ENCODE measurements at regions not wholly inside any gene's neighbourhood (a gene's known extent, or its start where the extent isn't known, plus 50 kb on each side); places are given as distances from the start of the nearest gene placed in this dataset.

GRCh38 chr10:58094985-58095718, 172.5 kb downstream of the IPMK start:
- no peaks in the 10 kb centered on the region for H3K27me3 ChIP-seq (ENCODE audit: insufficient read depth, low read length)
- no peak overlapping the region for H3K27ac ChIP-seq (ENCODE audit: low read depth, low read length)
- H3K4me3 ChIP-seq (ENCODE audit: low read length): no peak overlapping the region
- no peaks in the 10 kb centered on the region for H3K9me3 ChIP-seq (ENCODE audit: insufficient read depth, low read depth, low read length)
- no peaks in the 10 kb centered on the region for H3K36me3 ChIP-seq (ENCODE audit: insufficient read depth, low read length)
- 73% methylated on average over 8 of the region's 8 CpGs for WGBS
- H3K4me1 ChIP-seq (ENCODE audit: insufficient read depth, low read length): peaks cover under 1% of the 10 kb centered on the region; the same call in 1 of the 2 replicates
- no peak overlapping the region for H3K9ac ChIP-seq (ENCODE audit: low read depth, low read length)

- Histone ChIP-seq H3K27ac (ENCODE audit: low read depth, low read length) (no peak overlapping the region), H3K4me1 (ENCODE audit: insufficient read depth, low read length) (peaks cover 6% of the 10 kb centered on the region; the same call in 1 of the 2 replicates), H3K9me3 (ENCODE audit: insufficient read depth, low read depth, low read length) (no peaks in the 10 kb centered on the region), H3K4me3 (ENCODE audit: low read length) (no peak overlapping the region), H3K9ac (ENCODE audit: low read depth, low read length) (no peak overlapping the region), H3K27me3 (ENCODE audit: insufficient read depth, low read length) (no peaks in the 10 kb centered on the region), H3K36me3 (ENCODE audit: insufficient read depth, low read length) (no peaks in the 10 kb centered on the region)
- 99% methylated on average over 2 of the region's 3 CpGs for WGBS
Observed at GRCh38 chr10:58091886-58092285, 175.8 kb downstream of the IPMK start.

- Histone ChIP-seq H3K9me3 (ENCODE audit: insufficient read depth, low read depth, low read length) (no peaks in the 10 kb centered on the region), H3K27ac (ENCODE audit: low read depth, low read length) (no peak overlapping the region), H3K4me1 (ENCODE audit: insufficient read depth, low read length) (peaks cover 6% of the 10 kb centered on the region; the same call in 1 of the 2 replicates), H3K36me3 (ENCODE audit: insufficient read depth, low read length) (no peaks in the 10 kb centered on the region), H3K4me3 (ENCODE audit: low read length) (no peak overlapping the region), H3K9ac (ENCODE audit: low read depth, low read length) (no peak overlapping the region), H3K27me3 (ENCODE audit: insufficient read depth, low read length) (no peaks in the 10 kb centered on the region)
- 66% methylated on average over 2 of the region's 2 CpGs for WGBS
Observed at GRCh38 chr10:58089739-58090138, 178.0 kb downstream of the IPMK start.

- Histone ChIP-seq H3K4me1 (ENCODE audit: insufficient read depth, low read length) (peaks cover 6% of the 10 kb centered on the region; the same call in 1 of the 2 replicates), H3K27ac (ENCODE audit: low read depth, low read length) (no peak overlapping the region), H3K9me3 (ENCODE audit: insufficient read depth, low read depth, low read length) (no peaks in the 10 kb centered on the region), H3K27me3 (ENCODE audit: insufficient read depth, low read length) (no peaks in the 10 kb centered on the region), H3K36me3 (ENCODE audit: insufficient read depth, low read length) (no peaks in the 10 kb centered on the region), H3K9ac (ENCODE audit: low read depth, low read length) (no peak overlapping the region), H3K4me3 (ENCODE audit: low read length) (no peak overlapping the region)
Observed at GRCh38 chr10:58087896-58088295, 179.8 kb downstream of the IPMK start.

- Histone ChIP-seq H3K4me3 (ENCODE audit: low read length) (no peak overlapping the region), H3K36me3 (ENCODE audit: insufficient read depth, low read length) (no peaks in the 10 kb centered on the region), H3K9me3 (ENCODE audit: insufficient read depth, low read depth, low read length) (no peaks in the 10 kb centered on the region), H3K27ac (ENCODE audit: low read depth, low read length) (no peak overlapping the region), H3K4me1 (ENCODE audit: insufficient read depth, low read length) (peaks cover 6% of the 10 kb centered on the region; the same call in 1 of the 2 replicates), H3K27me3 (ENCODE audit: insufficient read depth, low read length) (no peaks in the 10 kb centered on the region), H3K9ac (ENCODE audit: low read depth, low read length) (no peak overlapping the region)
- 95% methylated on average over 1 of the region's 2 CpGs for WGBS
Observed at GRCh38 chr10:58086763-58087150, 180.9 kb downstream of the IPMK start.

GRCh38 chr10:58086144-58086762, 181.4 kb downstream of the IPMK start:
- no peak overlapping the region for H3K9ac ChIP-seq (ENCODE audit: low read depth, low read length)
- no peak overlapping the region for H3K4me3 ChIP-seq (ENCODE audit: low read length)
- H3K27ac ChIP-seq (ENCODE audit: low read depth, low read length): no peak overlapping the region
- 96% methylated on average over 2 of the region's 2 CpGs for WGBS
- no peaks in the 10 kb centered on the region for H3K9me3 ChIP-seq (ENCODE audit: insufficient read depth, low read depth, low read length)
- H3K36me3 ChIP-seq (ENCODE audit: insufficient read depth, low read length): no peaks in the 10 kb centered on the region
- peaks cover 6% of the 10 kb centered on the region; the same call in 1 of the 2 replicates for H3K4me1 ChIP-seq (ENCODE audit: insufficient read depth, low read length)
- H3K27me3 ChIP-seq (ENCODE audit: insufficient read depth, low read length): no peaks in the 10 kb centered on the region

GRCh38 chr10:58082248-58082647, 185.4 kb downstream of the IPMK start:
- Histone ChIP-seq H3K9ac (ENCODE audit: low read depth, low read length) (no peak overlapping the region), H3K4me1 (ENCODE audit: insufficient read depth, low read length) (no peaks in the 10 kb centered on the region), H3K27ac (ENCODE audit: low read depth, low read length) (no peak overlapping the region), H3K9me3 (ENCODE audit: insufficient read depth, low read depth, low read length) (no peaks in the 10 kb centered on the region), H3K27me3 (ENCODE audit: insufficient read depth, low read length) (no peaks in the 10 kb centered on the region), H3K36me3 (ENCODE audit: insufficient read depth, low read length) (no peaks in the 10 kb centered on the region), H3K4me3 (ENCODE audit: low read length) (no peak overlapping the region)
- 90% methylated on average over 2 of the region's 3 CpGs for WGBS

GRCh38 chr10:58081353-58081752, 186.3 kb downstream of the IPMK start:
- Histone ChIP-seq H3K9me3 (ENCODE audit: insufficient read depth, low read depth, low read length) (no peaks in the 10 kb centered on the region), H3K4me1 (ENCODE audit: insufficient read depth, low read length) (no peaks in the 10 kb centered on the region), H3K4me3 (ENCODE audit: low read length) (no peak overlapping the region), H3K36me3 (ENCODE audit: insufficient read depth, low read length) (no peaks in the 10 kb centered on the region), H3K9ac (ENCODE audit: low read depth, low read length) (no peak overlapping the region), H3K27me3 (ENCODE audit: insufficient read depth, low read length) (no peaks in the 10 kb centered on the region), H3K27ac (ENCODE audit: low read depth, low read length) (no peak overlapping the region)
- WGBS: 46% methylated on average over 2 of the region's 2 CpGs

- 96% methylated on average over 2 of the region's 2 CpGs for WGBS
- no peaks in the 10 kb centered on the region for H3K27me3 ChIP-seq (ENCODE audit: insufficient read depth, low read length)
- H3K9ac ChIP-seq (ENCODE audit: low read depth, low read length): no peak overlapping the region
- no peaks in the 10 kb centered on the region for H3K4me1 ChIP-seq (ENCODE audit: insufficient read depth, low read length)
- no peaks in the 10 kb centered on the region for H3K9me3 ChIP-seq (ENCODE audit: insufficient read depth, low read depth, low read length)
- no peak overlapping the region for H3K4me3 ChIP-seq (ENCODE audit: low read length)
- no peaks in the 10 kb centered on the region for H3K36me3 ChIP-seq (ENCODE audit: insufficient read depth, low read length)
- H3K27ac ChIP-seq (ENCODE audit: low read depth, low read length): no peak overlapping the region
Observed at GRCh38 chr10:58079461-58079860, 188.2 kb downstream of the IPMK start.

- no peaks in the 10 kb centered on the region for H3K27me3 ChIP-seq (ENCODE audit: insufficient read depth, low read length)
- H3K36me3 ChIP-seq (ENCODE audit: insufficient read depth, low read length): no peaks in the 10 kb centered on the region
- WGBS: 95% methylated on average over 3 of the region's 3 CpGs
- H3K4me1 ChIP-seq (ENCODE audit: insufficient read depth, low read length): peaks cover 6% of the 10 kb centered on the region
- no peak overlapping the region for H3K27ac ChIP-seq (ENCODE audit: low read depth, low read length)
- H3K9me3 ChIP-seq (ENCODE audit: insufficient read depth, low read depth, low read length): no peaks in the 10 kb centered on the region
- H3K4me3 ChIP-seq (ENCODE audit: low read length): no peak overlapping the region
- no peak overlapping the region for H3K9ac ChIP-seq (ENCODE audit: low read depth, low read length)
Observed at GRCh38 chr10:58072634-58073033, 195.1 kb downstream of the IPMK start.

GRCh38 chr10:58070956-58071355, 196.7 kb downstream of the IPMK start:
- H3K9ac ChIP-seq (ENCODE audit: low read depth, low read length): no peak overlapping the region
- no peaks in the 10 kb centered on the region for H3K27me3 ChIP-seq (ENCODE audit: insufficient read depth, low read length)
- H3K36me3 ChIP-seq (ENCODE audit: insufficient read depth, low read length): no peaks in the 10 kb centered on the region
- no peak overlapping the region for H3K27ac ChIP-seq (ENCODE audit: low read depth, low read length)
- WGBS: 89% methylated on average over 6 of the region's 6 CpGs
- H3K9me3 ChIP-seq (ENCODE audit: insufficient read depth, low read depth, low read length): no peaks in the 10 kb centered on the region
- H3K4me3 ChIP-seq (ENCODE audit: low read length): no peak overlapping the region
- H3K4me1 ChIP-seq (ENCODE audit: insufficient read depth, low read length): peaks cover 6% of the 10 kb centered on the region
